ENCODE measurements at regions not wholly inside any gene's neighbourhood (a gene's known extent, or its start where the extent isn't known, plus 50 kb on each side); places are given as distances from the start of the nearest gene placed in this dataset.

DNA sequence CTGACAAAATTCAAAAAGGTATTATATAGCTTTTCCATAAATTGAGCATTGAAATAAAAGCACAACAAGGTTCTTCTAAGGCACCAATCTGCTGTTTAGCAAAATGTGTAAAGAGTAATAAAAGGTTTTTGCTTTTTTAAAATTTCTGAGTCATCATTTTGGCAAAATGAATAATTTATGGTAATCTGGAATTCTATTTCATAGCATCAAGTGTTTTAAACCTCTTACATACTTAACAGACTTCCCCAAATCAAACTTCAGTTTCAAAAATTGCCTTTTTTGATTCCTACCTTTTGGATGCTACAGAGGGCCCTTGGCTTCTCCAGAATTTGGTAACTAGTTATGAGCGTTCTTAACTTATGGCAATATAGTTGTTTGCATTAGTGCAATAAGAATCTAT, 154.0 kb upstream of the ELAC2 start:
- TF ChIP-seq, protein P1, sequence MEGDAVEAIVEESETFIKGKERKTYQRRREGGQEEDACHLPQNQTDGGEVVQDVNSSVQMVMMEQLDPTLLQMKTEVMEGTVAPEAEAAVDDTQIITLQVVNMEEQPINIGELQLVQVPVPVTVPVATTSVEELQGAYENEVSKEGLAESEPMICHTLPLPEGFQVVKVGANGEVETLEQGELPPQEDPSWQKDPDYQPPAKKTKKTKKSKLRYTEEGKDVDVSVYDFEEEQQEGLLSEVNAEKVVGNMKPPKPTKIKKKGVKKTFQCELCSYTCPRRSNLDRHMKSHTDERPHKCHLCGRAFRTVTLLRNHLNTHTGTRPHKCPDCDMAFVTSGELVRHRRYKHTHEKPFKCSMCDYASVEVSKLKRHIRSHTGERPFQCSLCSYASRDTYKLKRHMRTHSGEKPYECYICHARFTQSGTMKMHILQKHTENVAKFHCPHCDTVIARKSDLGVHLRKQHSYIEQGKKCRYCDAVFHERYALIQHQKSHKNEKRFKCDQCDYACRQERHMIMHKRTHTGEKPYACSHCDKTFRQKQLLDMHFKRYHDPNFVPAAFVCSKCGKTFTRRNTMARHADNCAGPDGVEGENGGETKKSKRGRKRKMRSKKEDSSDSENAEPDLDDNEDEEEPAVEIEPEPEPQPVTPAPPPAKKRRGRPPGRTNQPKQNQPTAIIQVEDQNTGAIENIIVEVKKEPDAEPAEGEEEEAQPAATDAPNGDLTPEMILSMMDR (tag by site-specific recombination; IDR thresholded peaks at IDR 0.05): no peak
- TF ChIP-seq KLF9 (tag by site-specific recombination; IDR thresholded peaks at IDR 0.05; ENCODE audit: low read depth) (no peak), ZNF239 (tag by site-specific recombination; IDR thresholded peaks at IDR 0.05) (no peak), TCF7L2 (IDR thresholded peaks at IDR 0.05; ENCODE audit: borderline replicate concordance, low read depth, low read length) (no peak), ZNF621 (tag by site-specific recombination; IDR thresholded peaks at IDR 0.05) (no peak), ZBTB49 (tag by site-specific recombination; IDR thresholded peaks at IDR 0.05; ENCODE audit: low read depth) (no peak), MEIS1 (CRISPR knock-in tag; IDR thresholded peaks at IDR 0.05; ENCODE audit: borderline replicate concordance) (no peak), OVOL3 (tag by site-specific recombination; IDR thresholded peaks at IDR 0.05) (no peak), ZNF792 (tag by site-specific recombination; IDR thresholded peaks at IDR 0.05) (no peak), ZNF677 (tag by site-specific recombination; IDR thresholded peaks at IDR 0.05) (no peak), ZNF391 (tag by site-specific recombination; IDR thresholded peaks at IDR 0.05; ENCODE audit: borderline replicate concordance, low read depth) (no peak), YY2 (tag by site-specific recombination; IDR thresholded peaks at IDR 0.05) (no peak), ZNF670 (tag by site-specific recombination; IDR thresholded peaks at IDR 0.05; ENCODE audit: low read depth) (no peak)
- TF ChIP-seq, protein P2, sequence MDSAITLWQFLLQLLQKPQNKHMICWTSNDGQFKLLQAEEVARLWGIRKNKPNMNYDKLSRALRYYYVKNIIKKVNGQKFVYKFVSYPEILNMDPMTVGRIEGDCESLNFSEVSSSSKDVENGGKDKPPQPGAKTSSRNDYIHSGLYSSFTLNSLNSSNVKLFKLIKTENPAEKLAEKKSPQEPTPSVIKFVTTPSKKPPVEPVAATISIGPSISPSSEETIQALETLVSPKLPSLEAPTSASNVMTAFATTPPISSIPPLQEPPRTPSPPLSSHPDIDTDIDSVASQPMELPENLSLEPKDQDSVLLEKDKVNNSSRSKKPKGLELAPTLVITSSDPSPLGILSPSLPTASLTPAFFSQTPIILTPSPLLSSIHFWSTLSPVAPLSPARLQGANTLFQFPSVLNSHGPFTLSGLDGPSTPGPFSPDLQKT (IDR thresholded peaks at IDR 0.05; ENCODE audit: borderline replicate concordance, low read depth, low read length): no peak
